ENCODE measurements at regions not wholly inside any gene's neighbourhood (a gene's known extent, or its start where the extent isn't known, plus 50 kb on each side); places are given as distances from the start of the nearest gene placed in this dataset.

- TF ChIP-seq FOXA1 (IDR thresholded peaks at IDR 0.05; ENCODE audit: borderline replicate concordance) (no peak), POLR3A (IDR thresholded peaks at IDR 0.05; ENCODE audit: borderline replicate concordance, extremely low read depth, insufficient read depth, insufficient read length) (no peak), SRF (CRISPR knock-in tag; IDR thresholded peaks at IDR 0.05) (no peak), USF2 (CRISPR knock-in tag; IDR thresholded peaks at IDR 0.05) (no peak), FOSL1 (tag; conservative IDR thresholded peaks at IDR 0.05) (no peak), HMGN3 (IDR thresholded peaks at IDR 0.05; ENCODE audit: borderline replicate concordance, extremely low read depth, insufficient read length, low read depth, low read length) (no peak), ZSCAN29 (IDR thresholded peaks at IDR 0.05) (no peak), HMGXB4 (CRISPR knock-in tag; IDR thresholded peaks at IDR 0.05) (no peak), EZH2 (IDR thresholded peaks at IDR 0.05; ENCODE audit: borderline replicate concordance, low read depth, low read length) (no peak), MAX (CRISPR knock-in tag; IDR thresholded peaks at IDR 0.05) (no peak), CBFB (CRISPR knock-in tag; IDR thresholded peaks at IDR 0.05) (no peak)
- TF ChIP-seq, protein P1, sequence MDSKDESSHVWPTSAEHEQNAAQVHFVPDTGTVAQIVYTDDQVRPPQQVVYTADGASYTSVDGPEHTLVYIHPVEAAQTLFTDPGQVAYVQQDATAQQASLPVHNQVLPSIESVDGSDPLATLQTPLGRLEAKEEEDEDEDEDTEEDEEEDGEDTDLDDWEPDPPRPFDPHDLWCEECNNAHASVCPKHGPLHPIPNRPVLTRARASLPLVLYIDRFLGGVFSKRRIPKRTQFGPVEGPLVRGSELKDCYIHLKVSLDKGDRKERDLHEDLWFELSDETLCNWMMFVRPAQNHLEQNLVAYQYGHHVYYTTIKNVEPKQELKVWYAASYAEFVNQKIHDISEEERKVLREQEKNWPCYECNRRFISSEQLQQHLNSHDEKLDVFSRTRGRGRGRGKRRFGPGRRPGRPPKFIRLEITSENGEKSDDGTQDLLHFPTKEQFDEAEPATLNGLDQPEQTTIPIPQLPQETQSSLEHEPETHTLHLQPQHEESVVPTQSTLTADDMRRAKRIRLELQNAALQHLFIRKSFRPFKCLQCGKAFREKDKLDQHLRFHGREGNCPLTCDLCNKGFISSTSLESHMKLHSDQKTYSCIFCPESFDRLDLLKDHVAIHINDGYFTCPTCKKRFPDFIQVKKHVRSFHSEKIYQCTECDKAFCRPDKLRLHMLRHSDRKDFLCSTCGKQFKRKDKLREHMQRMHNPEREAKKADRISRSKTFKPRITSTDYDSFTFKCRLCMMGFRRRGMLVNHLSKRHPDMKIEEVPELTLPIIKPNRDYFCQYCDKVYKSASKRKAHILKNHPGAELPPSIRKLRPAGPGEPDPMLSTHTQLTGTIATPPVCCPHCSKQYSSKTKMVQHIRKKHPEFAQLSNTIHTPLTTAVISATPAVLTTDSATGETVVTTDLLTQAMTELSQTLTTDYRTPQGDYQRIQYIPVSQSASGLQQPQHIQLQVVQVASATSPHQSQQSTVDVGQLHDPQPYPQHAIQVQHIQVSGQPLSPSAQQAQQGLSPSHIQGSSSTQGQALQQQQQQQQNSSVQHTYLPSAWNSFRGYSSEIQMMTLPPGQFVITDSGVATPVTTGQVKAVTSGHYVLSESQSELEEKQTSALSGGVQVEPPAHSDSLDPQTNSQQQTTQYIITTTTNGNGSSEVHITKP (IDR thresholded peaks at IDR 0.05; ENCODE audit: partially characterized antibody) = no peak
These were observed 325.4 kb downstream of the CHRM3 start for GRCh38 chr1:239711768-239712167.

Measured in K562 (cell line).